ENCODE measurements at regions not wholly inside any gene's neighbourhood (a gene's known extent, or its start where the extent isn't known, plus 50 kb on each side); places are given as distances from the start of the nearest gene placed in this dataset.

GRCh38 chr1:55374801-55375616 is 159.8 kb upstream of the USP24 start:
- no peak for DNase-seq

- no peak for DNase-seq
Measured at GRCh38 chr1:55374216-55374615, 159.1 kb upstream of the USP24 start.

DNA sequence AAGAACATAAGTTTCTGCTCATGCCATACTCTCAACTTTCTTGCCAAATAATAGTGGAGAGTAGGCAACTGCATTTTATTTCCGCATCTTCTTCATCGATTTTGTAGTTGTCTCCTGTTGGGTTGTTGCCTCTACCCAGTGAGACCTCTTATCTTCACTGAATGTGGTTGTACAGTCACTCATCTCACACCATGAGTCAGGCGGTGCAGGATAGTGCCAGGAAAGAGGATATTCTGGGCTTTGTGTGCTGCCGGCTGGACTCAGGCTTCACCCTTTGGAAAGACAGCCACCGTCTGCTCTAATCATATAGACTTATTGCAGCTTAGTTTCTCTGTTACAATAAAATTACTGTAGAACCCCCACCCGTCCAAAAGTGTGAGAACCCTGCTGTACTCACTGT is 154.3 kb upstream of the USP24 start:
- no peak for DNase-seq

GRCh38 chr1:55368698-55369097 is 153.5 kb upstream of the USP24 start:
- DNase-seq: no peak

DNA sequence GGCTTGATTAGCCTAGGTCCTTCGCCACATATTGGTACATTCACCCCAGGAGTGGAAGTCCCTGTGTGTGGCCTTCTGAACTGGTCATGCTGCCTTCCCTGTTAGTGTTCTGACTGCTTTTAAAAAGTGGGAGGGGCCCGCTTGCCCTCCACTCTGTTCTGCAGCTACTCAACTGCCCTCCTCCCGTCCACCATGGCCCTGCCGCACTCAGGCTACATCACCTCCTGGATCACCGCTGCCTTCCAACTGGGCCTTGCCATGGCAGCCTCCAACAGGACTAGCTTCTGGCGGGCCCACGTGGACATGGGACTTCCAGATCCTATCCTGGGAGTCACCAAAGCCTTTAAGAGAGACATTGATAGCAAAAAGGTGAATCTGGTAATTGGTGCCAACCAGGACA is 152.1 kb upstream of the USP24 start:
- no peak for DNase-seq

- DNase-seq: no peak
Measured at GRCh38 chr1:55364216-55364615, 149.1 kb upstream of the USP24 start.

- DNase-seq: no peak
Measured at GRCh38 chr1:55363268-55363667, 148.1 kb upstream of the USP24 start.

- peak; percentile 25 to 73 for DNase-seq
Measured at GRCh38 chr1:55362558-55362957, 147.4 kb upstream of the USP24 start.

DNA sequence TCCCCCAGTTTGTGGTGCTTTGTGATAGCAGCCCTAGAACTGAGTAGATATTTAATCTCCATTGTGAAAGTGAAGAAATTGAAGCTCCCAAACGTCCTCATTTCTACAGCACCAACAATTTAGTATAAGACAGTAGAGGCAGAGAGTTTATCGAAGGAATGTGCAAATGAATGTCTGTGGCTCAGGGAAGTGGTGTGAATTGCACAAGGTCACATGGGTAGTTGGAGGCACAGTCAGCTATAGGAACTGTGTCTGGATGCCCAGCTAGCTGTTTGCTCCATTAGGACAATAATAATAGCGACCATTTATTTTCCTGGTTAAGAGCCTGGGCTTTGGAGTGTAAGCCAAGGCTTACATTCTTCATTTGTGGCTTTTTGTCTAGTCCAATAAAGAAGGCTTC is 144.4 kb upstream of the USP24 start:
- DNase-seq: no peak

GRCh38 chr1:55358581-55358980 is 143.4 kb upstream of the USP24 start:
- no peak for DNase-seq

GRCh38 chr1:55355549-55355948 is 140.4 kb upstream of the USP24 start:
- DNase-seq: no peak

- no peak for DNase-seq
Measured at GRCh38 chr1:55353707-55354620, 138.8 kb upstream of the USP24 start.

DNA sequence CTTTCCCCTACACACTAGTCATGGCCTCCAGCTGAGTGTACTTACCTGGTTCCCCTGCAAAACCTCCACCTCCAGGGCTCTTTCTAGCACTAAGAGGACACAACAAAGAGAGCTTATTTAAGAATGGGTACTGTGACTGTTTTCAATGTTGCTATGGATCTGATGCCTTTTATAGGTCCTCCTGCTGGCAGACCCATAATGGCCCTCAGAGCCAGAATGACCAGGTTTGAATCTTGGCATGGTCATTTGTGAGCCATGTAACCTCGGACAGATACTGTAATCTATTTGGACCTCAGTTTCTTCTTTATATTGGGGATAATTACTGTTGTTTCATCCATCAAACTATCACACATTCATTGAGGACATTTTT is 137.6 kb upstream of the USP24 start:
- DNase-seq: no peak

GRCh38 chr1:55352080-55352810 is 137.1 kb upstream of the USP24 start:
- no peak for DNase-seq

DNA sequence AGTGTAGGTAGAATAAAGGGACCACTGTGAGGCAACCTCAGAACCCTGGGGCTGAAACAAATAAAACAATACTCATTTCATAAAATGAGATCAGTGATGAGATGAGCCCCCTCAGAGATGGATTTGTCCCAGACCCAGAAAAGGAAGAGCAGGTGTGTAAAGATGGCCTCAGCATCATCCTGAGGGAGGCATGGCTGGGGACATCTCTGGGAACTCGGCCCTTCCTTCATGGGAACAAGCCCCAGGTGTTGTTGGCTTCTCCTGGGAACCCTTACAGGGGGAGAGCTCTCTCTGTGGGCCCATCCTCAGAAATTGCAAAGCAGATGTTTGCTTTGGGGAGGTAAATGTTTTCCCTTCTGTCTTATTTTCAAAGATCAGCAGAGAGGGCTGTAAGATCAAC is 133.2 kb upstream of the USP24 start:
- no peak for DNase-seq

GRCh38 chr1:55347866-55348265 is 132.7 kb upstream of the USP24 start:
- DNase-seq: no peak

DNA sequence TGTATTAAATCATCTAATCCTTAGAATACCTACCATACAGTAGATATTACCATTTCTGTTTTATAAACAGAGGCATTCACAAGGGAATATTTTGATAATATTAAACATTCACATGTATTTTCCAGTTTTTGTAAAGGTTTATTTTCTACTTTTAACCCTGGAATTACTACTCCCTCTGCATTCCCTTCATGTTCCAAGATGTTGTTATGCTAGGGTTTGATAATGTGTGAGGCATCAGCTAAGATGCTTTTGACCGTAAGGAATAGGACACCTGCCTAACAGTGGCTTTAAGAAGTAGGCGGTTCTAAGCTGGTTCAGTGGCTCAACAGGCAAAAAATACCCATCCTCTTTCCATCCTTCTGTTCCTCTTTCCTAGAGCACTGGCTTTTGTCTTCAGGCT is 131.9 kb upstream of the USP24 start:
- no peak for DNase-seq

DNA sequence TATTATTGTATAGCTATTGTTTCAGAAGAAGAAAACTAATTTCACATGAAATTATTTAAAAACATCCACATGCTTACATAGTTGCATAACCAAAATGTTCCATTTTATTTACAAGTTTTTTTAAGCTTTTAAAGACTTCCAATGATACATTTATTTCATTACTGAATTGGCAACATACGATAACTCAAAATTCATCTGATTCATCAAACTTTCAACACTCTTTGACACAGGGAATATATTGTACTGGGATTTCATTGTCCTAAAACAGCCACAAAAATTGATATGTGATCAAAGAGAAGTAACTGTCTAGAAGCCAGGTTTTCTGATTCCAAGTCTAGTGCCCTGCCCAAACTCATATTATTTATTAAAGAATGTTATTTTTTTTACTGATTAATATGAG is 131.4 kb upstream of the USP24 start:
- DNase-seq: no peak

DNA sequence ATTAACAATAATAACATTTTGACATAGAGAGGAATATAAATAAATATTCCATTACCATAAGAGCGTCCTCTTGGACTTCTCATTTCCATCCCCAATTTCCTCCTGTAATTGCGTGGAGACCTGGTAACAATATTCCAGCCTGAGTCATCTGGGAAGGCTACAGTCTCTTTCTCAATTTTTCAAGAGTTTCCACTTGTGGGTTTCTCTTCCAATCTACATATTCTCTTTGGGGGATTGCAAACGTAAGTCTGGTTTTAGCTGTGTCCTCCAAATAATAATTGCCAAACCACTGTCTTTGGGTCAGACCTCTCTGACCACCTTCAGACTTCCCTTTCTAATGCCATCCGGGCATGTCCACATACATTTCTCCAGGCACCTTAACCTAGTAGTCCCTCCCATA is 124.5 kb upstream of the USP24 start:
- no peak for DNase-seq

- DNase-seq: peak in 1 of 2 donors; percentile 35
Measured at GRCh38 chr1:55338448-55338820, 123.3 kb upstream of the USP24 start.

- peak; percentile 50 to 72 for DNase-seq
Measured at GRCh38 chr1:55337801-55338447, 122.8 kb upstream of the USP24 start.

DNA sequence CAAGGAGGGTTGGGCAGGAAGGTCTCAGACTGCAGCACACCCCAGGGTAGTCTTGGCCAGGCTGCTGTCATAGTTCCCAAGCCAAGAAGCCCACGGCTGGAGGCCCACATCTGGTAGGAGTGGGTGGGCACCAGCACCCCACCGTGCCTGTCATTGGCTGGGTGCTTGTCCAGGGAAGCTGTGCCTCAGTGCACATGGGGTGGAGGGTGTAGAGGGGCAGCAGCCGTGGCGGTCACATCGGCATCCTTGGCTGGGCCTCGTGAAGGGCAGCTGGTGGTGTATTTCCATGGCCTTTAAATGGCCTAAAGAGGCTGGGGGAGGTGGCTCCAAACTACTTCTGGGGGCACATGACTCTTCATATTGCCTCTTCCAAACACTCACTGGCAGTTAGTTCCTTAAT is 119.6 kb upstream of the USP24 start:
- no peak for DNase-seq

- DNase-seq: peak; percentile 40 to 51
Measured at GRCh38 chr1:55334160-55334559, 119.0 kb upstream of the USP24 start.

Measured in inflammatory macrophage treated with lipopolysaccharide for 1 hour (primary cell).